ENCODE measurements at regions not wholly inside any gene's neighbourhood (a gene's known extent, or its start where the extent isn't known, plus 50 kb on each side); places are given as distances from the start of the nearest gene placed in this dataset.

GRCh38 chr4:132275583-132276121, 873.4 kb upstream of the PCDH10 start:
- peaks cover 3% of the 10 kb centered on the region for H3K9me3 ChIP-seq (ENCODE audit: low read length)
- no peaks in the 10 kb centered on the region for H3K9me2 ChIP-seq (ENCODE audit: low read depth, low read length)
- no peaks in the 10 kb centered on the region; the same call in 1 of the 2 replicates for H3K36me3 ChIP-seq (ENCODE audit: insufficient read depth, low read length)
- peak overlapping the region; percentile 14 for H3K27ac ChIP-seq (ENCODE audit: low read depth, low read length, poor library complexity, severe bottlenecking)
- no peaks in the 10 kb centered on the region for H3F3A ChIP-seq (ENCODE audit: insufficient read depth, low read length)
- H2AFZ ChIP-seq (ENCODE audit: low read length), result no peak overlapping the region; the same call in 1 of the 2 replicates
- no peak overlapping the region for H3K4me2 ChIP-seq (ENCODE audit: low read length)
- no peaks in the 10 kb centered on the region for H3K27me3 ChIP-seq (ENCODE audit: insufficient read depth, low read length)
- TF ChIP-seq, protein P1, sequence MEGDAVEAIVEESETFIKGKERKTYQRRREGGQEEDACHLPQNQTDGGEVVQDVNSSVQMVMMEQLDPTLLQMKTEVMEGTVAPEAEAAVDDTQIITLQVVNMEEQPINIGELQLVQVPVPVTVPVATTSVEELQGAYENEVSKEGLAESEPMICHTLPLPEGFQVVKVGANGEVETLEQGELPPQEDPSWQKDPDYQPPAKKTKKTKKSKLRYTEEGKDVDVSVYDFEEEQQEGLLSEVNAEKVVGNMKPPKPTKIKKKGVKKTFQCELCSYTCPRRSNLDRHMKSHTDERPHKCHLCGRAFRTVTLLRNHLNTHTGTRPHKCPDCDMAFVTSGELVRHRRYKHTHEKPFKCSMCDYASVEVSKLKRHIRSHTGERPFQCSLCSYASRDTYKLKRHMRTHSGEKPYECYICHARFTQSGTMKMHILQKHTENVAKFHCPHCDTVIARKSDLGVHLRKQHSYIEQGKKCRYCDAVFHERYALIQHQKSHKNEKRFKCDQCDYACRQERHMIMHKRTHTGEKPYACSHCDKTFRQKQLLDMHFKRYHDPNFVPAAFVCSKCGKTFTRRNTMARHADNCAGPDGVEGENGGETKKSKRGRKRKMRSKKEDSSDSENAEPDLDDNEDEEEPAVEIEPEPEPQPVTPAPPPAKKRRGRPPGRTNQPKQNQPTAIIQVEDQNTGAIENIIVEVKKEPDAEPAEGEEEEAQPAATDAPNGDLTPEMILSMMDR (IDR thresholded peaks at IDR 0.05; ENCODE audit: low read length), result no peak
- no peak for TF ChIP-seq EZH2 (IDR thresholded peaks at IDR 0.05; ENCODE audit: borderline replicate concordance, low read length)
- H3K9ac ChIP-seq (ENCODE audit: low read length), result no peak overlapping the region
- no peaks in the 10 kb centered on the region for H4K20me1 ChIP-seq (ENCODE audit: insufficient read depth, low read length)
- H3K4me1 ChIP-seq (ENCODE audit: insufficient read depth, low read length, severe bottlenecking), result peaks cover 13% of the 10 kb centered on the region
- no peaks in the 10 kb centered on the region for H3K79me2 ChIP-seq (ENCODE audit: insufficient read depth, low read length)
- H3K4me3 ChIP-seq (ENCODE audit: low read depth, low read length, poor library complexity, severe bottlenecking), result no peak overlapping the region

DNA sequence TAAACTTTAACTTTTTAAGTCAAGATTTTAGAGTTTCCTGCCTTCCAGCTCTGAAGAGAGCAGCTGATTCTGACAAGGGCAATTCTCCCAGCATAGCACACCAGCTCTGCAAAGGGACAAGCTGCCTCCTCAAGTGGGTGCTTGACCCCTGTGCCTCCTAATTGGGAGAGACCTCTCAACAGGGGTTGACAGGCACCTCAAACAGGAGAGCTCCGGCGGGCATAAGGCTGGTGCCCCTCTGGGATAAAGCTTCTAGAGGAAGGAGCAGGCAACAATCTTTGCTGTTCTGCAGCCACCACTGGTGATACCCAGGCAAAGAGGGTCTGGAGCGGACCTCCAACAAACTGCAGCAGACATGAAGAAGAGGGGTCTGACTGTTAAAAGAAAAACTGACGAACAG, 872.9 kb upstream of the PCDH10 start:
- no peaks in the 10 kb centered on the region for H3K9me2 ChIP-seq (ENCODE audit: low read depth, low read length)
- no peak overlapping the region for H3K4me3 ChIP-seq (ENCODE audit: low read depth, low read length, poor library complexity, severe bottlenecking)
- peaks cover 13% of the 10 kb centered on the region for H3K4me1 ChIP-seq (ENCODE audit: insufficient read depth, low read length, severe bottlenecking)
- no peak overlapping the region for H3K9ac ChIP-seq (ENCODE audit: low read length)
- no peaks in the 10 kb centered on the region for H3K27me3 ChIP-seq (ENCODE audit: insufficient read depth, low read length)
- H3K4me2 ChIP-seq (ENCODE audit: low read length), result peak overlapping the region; percentile 10; the same call in 1 of the 2 replicates
- H3K79me2 ChIP-seq (ENCODE audit: insufficient read depth, low read length), result no peaks in the 10 kb centered on the region
- peak overlapping the region; percentile 14 for H3K27ac ChIP-seq (ENCODE audit: low read depth, low read length, poor library complexity, severe bottlenecking)
- peak overlapping the region; percentile 45 for H2AFZ ChIP-seq (ENCODE audit: low read length)
- peaks cover 3% of the 10 kb centered on the region for H3K9me3 ChIP-seq (ENCODE audit: low read length)
- H3K36me3 ChIP-seq (ENCODE audit: insufficient read depth, low read length), result no peaks in the 10 kb centered on the region; the same call in 1 of the 2 replicates
- H4K20me1 ChIP-seq (ENCODE audit: insufficient read depth, low read length), result no peaks in the 10 kb centered on the region
- H3F3A ChIP-seq (ENCODE audit: insufficient read depth, low read length), result no peaks in the 10 kb centered on the region
- TF ChIP-seq EZH2 (IDR thresholded peaks at IDR 0.05; ENCODE audit: borderline replicate concordance, low read length), result no peak
- TF ChIP-seq, protein P1 (IDR thresholded peaks at IDR 0.05; ENCODE audit: low read length), result no peak

DNA sequence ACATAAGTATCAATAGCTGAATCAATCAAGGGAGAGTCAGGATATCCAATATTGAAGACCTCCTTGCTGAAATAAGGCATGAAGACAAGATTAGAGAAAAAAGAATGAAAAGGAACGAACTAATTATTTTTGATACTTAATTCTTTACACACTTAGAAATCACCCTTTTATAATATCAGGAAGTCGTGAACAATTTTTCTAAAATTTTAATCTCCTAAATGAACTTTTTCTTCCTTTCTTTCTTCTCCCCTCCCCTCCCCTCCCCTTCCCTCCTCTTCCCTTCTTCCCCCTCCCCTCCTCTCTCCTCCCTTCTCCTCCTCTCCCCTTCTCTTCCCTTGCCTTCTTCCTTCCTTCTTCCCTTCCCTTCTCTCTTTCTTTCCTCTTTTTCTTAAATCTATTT, 872.1 kb upstream of the PCDH10 start:
- Histone ChIP-seq H3K36me3 (ENCODE audit: insufficient read depth, low read length) (no peaks in the 10 kb centered on the region; the same call in 1 of the 2 replicates), H3K9me3 (ENCODE audit: low read length) (peaks cover 3% of the 10 kb centered on the region), H3K9ac (ENCODE audit: low read length) (no peak overlapping the region), H3K4me2 (ENCODE audit: low read length) (no peak overlapping the region), H3K9me2 (ENCODE audit: low read depth, low read length) (no peaks in the 10 kb centered on the region), H3F3A (ENCODE audit: insufficient read depth, low read length) (no peaks in the 10 kb centered on the region), H3K27me3 (ENCODE audit: insufficient read depth, low read length) (no peaks in the 10 kb centered on the region), H3K4me1 (ENCODE audit: insufficient read depth, low read length, severe bottlenecking) (peaks cover 13% of the 10 kb centered on the region), H3K79me2 (ENCODE audit: insufficient read depth, low read length) (no peaks in the 10 kb centered on the region), H3K27ac (ENCODE audit: low read depth, low read length, poor library complexity, severe bottlenecking) (no peak overlapping the region), H4K20me1 (ENCODE audit: insufficient read depth, low read length) (no peaks in the 10 kb centered on the region), H3K4me3 (ENCODE audit: low read depth, low read length, poor library complexity, severe bottlenecking) (no peak overlapping the region), H2AFZ (ENCODE audit: low read length) (no peak overlapping the region)
- TF ChIP-seq, protein P1 (IDR thresholded peaks at IDR 0.05; ENCODE audit: low read length), result no peak
- no peak for TF ChIP-seq EZH2 (IDR thresholded peaks at IDR 0.05; ENCODE audit: borderline replicate concordance, low read length)
